NCI-H82 treated with DMSO at 0.1 percent for 48 hours (cell line): ENCODE measurements at regions not wholly inside any gene's neighbourhood (a gene's known extent, or its start where the extent isn't known, plus 50 kb on each side); places are given as distances from the start of the nearest gene placed in this dataset.
"Not testable (repeated sequence)": the region's sequence is repeated elsewhere in the genome, so short reads cannot be mapped to it uniquely, and the experiment has no call there.

Experiments
- DNase-seq: peaks from one replicate; lab custom pipeline; 2025; ENCODE audit not compliant: unreplicated experiment; lab: John Stamatoyannopoulos, UW

GRCh38 chr4:146124023-146124680 is 51.4 kb upstream of the LSM6 start:
- no peak for DNase-seq

- no peak for DNase-seq
These were observed 52.3 kb upstream of the LSM6 start for GRCh38 chr4:146123231-146123630.

GRCh38 chr4:146122398-146122797 is 53.1 kb upstream of the LSM6 start:
- no peak for DNase-seq

DNA sequence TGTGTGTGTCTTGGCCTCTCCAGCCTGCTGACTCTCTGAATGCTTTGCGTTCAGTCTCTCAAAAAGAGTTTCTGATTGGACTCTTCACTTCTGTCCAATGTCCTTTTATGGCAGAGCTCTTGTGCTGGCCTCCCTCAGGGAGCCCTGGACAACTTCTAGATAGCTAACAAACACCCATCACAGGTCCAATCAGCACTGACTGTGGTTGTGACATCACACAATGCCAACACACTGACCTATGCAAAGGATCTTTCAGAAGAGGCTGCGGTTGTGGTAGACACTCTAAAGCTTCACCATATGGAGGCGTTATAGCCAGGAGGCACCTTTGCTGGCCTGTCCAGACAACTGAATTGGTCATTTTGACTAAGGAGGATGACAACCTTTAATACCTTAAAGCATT is 53.8 kb upstream of the LSM6 start:
- DNase-seq = no peak

- no peak for DNase-seq
These were observed 55.6 kb upstream of the LSM6 start for GRCh38 chr4:146119845-146120404.

DNA sequence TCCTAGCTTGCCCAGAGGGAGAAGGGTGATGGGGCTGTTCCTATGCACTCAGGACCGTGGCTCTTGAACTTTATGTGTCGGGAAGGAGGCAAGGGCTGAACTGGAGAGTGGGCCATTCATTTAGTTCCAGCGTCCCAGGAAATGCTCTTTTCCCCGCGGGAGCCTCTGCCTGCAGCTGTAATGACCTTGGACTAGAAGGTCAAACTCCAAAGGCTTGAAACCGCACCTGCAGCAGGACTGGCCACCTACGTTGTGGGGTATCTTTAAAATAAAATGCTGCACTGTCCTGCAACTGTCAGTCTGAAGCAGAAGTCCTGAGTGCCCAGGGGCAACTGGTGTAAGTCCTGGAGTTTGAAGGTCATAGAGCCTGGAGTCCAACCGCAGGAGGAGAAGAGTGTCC is 61.5 kb upstream of the LSM6 start:
- no peak for DNase-seq

DNA sequence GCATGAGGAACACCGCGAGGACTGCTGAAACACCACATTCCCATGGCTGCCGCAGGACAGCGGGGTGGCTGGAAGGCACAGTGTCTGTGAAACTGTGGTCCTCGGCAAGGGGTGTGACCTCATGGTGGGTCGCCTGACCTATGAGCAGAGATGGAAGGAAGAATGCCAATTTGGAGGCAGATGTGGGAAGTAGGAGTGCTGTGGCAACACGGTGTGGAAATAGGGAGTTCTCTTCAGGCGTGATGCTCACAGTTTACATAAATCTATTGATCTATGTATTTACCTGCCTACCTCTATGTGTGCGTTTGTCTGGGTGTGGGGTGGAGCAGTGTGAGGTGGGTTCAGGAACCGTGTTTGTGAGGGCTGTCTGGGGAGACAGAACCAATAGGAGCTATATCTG is 62.3 kb upstream of the LSM6 start:
- no peak for DNase-seq

DNA sequence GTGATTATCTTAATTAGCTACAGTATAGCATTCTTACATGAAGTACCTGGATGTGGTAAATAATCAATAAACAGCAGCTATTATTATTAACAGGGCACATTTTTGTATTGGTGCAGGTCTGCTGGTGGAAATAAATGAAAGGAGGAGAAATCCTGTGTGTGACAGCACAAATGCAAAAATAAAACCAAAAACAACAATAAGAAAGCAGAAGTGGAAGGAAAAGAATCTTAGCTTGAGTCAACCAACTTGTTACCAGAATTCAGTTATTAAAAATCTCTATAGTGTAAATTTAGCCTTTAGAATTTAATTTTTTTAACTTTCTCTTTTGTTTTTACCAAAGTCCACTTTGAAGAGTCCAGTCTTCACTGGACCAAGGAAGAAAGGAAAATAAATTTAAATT is 63.1 kb upstream of the LSM6 start:
- no peak for DNase-seq

- no peak for DNase-seq
These were observed 64.5 kb upstream of the LSM6 start for GRCh38 chr4:146110871-146111485.

DNA sequence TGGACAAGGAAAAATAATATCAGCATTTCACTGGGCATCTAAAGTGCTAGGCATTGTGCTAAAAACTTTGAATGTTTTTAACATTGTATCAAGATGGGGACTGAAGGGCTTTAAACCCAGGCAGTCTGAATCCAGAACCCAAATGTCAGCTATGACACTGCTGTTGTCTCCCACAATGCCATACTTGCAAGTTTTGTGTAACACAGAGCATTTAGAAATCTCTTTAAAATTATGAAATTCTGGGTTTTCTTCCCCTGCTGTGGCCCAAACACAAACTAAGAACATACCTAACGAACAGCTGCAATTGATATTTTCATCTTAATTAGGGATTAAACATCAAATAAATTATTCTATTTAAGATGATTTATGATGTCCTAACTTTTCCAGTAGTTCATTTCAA is 66.8 kb upstream of the LSM6 start:
- DNase-seq = no peak

DNA sequence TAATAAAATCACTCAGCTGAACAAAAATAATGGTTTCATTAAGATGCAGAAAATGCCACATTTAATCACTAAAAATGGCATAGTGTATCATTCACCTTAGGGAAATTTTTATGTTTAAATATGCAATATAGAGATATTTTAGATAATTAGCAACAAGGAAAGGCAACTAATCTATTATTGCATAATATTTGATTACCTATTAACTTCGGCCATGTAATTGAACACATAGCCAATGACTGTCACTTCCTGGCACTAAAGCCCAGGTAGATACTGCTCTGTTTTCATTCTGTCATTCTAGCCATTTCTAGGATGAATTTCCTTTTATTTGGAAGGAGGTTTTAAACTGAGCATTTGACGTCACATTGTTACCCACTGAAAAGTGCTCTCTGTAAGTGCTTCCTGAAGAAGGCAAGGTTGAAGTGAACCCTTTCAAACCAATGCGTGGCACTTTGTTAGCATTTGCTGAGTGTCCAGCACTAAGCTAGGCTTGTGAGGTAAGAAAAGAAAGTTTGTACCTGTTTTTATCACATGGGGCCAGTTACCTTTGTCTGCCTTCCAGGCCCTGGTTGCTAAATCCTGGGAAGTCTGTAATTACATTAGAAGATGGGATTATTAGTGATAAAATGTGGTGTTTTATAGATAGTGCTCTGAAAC is 67.8 kb upstream of the LSM6 start:
- DNase-seq = no peak

DNA sequence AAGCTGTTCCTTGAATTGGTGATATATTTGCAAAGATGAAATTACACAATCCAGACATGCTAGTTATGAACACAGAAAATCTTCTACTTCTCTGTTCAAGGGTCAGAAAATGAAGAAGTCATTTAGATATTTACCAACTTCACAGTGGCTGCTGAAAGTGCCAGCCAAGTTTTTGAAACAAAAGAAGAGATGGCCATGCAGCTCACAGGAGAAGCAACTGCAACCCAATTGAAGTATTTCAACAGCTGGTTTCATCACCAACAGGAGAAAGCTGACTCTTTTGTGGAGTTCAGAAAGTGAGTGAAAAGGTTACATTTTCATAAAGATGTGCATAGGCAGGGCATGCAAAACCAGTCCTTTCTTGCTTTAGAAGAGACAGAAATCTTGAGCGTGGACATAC is 70.1 kb upstream of the LSM6 start:
- DNase-seq = no peak

DNA sequence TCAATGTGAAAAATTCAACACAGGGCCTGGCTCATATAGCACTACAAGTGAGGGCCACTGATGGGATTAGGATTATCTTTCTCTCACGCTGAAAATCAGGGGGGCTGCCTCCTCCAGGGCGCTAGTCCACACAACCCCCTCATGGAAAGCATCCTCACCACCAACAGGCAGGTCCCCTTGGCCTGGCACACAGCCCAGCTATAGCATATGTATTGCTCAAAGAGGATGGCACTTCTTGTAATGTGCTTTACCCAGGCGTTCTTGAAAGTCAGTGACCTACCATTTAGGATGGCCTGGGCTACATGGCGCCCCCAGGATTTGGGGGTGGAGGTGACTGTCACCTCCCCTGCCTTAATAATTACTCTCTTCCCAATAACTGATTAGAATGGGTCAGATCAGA is 71.0 kb upstream of the LSM6 start:
- no peak for DNase-seq

GRCh38 chr4:146104052-146104451 is 71.5 kb upstream of the LSM6 start:
- DNase-seq = not testable (repeated sequence)

DNA sequence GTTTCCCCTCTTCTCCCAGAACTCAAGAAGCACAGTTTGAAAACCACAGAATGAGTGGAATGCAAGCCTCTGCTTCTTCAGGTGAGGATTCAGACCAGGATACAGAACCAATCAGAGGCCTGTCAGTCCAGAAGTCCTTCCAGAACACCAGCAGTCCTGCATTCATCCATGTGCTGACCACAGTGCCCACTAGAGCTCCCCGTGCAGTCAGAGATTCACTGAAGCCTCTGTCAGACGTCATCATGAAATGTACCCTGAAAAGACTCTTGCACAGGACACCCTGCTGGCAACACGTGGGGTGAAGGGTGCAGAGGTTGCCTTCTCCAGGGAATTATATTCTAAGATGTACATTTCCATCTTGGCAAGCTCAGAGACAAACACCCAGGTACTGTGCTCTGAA is 75.9 kb upstream of the LSM6 start:
- no peak for DNase-seq

DNA sequence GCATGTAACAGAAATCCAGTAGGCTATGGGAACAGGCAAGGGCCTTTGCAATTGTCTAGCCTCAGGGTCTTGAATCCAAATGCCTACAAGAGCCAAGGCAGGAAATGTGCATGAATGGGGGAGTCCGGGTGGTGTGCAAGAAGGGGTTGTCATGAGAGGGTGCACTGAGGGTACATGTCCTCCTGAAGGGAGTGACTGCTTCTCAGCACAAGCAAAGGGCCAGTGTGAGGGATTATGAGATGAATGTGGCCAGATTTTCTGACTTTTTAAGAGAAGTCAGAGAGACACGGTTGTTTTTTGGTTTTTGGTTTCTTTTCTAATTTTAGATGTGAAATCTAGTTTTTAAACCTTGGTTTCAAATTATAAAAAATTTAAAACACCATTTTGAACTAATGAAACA is 76.5 kb upstream of the LSM6 start:
- DNase-seq = no peak

GRCh38 chr4:146098397-146098796 is 77.1 kb upstream of the LSM6 start:
- no peak for DNase-seq

- no peak for DNase-seq
These were observed 79.1 kb upstream of the LSM6 start for GRCh38 chr4:146096371-146096770.

DNA sequence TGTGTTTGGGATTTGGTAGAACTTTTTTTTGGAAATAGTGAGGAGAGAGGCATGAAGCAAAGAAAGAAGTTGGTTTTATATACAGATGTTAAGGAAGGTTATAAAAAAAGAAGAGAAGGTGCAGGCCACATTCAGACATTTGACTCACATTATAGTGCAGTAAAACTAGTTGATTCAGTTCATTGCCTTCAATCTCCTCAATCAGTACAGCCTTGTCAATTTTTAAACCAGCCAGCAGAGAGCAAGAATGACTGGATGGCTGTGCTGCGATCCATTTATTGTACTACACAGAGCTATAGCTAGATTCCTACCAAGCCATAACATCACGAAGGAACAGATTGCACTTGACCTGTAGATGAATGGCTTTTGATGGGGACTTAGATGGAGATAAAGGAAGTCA is 79.7 kb upstream of the LSM6 start:
- no peak for DNase-seq

GRCh38 chr4:146095091-146095690 is 80.3 kb upstream of the LSM6 start:
- DNase-seq = no peak

DNA sequence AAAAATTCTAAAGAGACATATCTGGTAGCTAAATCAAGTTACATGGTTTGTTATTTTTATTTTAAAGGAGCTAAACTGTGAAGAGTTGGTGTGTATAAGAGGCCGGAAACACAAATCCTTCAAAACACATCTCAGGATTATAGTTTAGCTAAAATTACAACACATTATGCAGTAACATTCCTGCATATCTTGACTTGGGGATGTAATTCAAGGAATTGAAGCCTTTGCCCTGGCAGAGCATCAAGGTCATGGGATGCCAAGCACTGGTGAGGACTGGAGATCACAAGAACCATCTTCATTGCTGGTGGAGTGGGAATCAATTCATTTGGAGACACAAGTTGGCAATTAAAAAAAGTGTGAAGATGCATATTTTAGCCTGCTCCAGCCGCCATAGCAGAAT is 86.8 kb upstream of the LSM6 start:
- DNase-seq = no peak

GRCh38 chr4:146087856-146088255 is 87.7 kb upstream of the LSM6 start:
- no peak for DNase-seq
